ENCODE measurements at regions not wholly inside any gene's neighbourhood (a gene's known extent, or its start where the extent isn't known, plus 50 kb on each side); places are given as distances from the start of the nearest gene placed in this dataset.

GRCh38 chr20:58056921-58057686 lies 171.3 kb downstream of the ANKRD60 start:
- WGBS: 94% methylated on average over 7 of the region's 7 CpGs
- DNase-seq (ENCODE audit: extremely low spot score): peak; percentile 68
- Histone ChIP-seq H3K9me3 (no peaks in the 10 kb centered on the region), H3K27ac (replicated peaks in 1 of 4) (no peak overlapping the region), H3K27me3 (no peaks in the 10 kb centered on the region), H3K4me3 (no peak overlapping the region), H3K36me3 (no peaks in the 10 kb centered on the region), H3K4me1 (peaks cover 9 to 33% (median 29%) of the 10 kb centered on the region in 4 donors)
- intact Hi-C loops (cut with DNase I): no loop called here
- TF ChIP-seq POLR2A (IDR thresholded peaks at IDR 0.05; ENCODE audit: low read depth) (no peak), CTCF (IDR thresholded peaks at IDR 0.05) (no peak), POLR2AphosphoS5 (IDR thresholded peaks at IDR 0.05) (no peak), EP300 (IDR thresholded peaks at IDR 0.05) (no peak)

GRCh38 chr20:58056021-58056591 lies 172.3 kb downstream of the ANKRD60 start:
- H3K36me3 ChIP-seq: no peaks in the 10 kb centered on the region
- no peak overlapping the region for H3K27ac ChIP-seq (replicated peaks in 1 of 4)
- peak; percentile 81 for DNase-seq (ENCODE audit: extremely low spot score)
- no peaks in the 10 kb centered on the region for H3K27me3 ChIP-seq
- no peak overlapping the region for H3K4me3 ChIP-seq
- TF ChIP-seq CTCF (IDR thresholded peaks at IDR 0.05) (no peak), EP300 (IDR thresholded peaks at IDR 0.05) (no peak), POLR2AphosphoS5 (IDR thresholded peaks at IDR 0.05) (no peak), POLR2A (IDR thresholded peaks at IDR 0.05; ENCODE audit: low read depth) (no peak)
- peaks cover 9 to 33% (median 29%) of the 10 kb centered on the region in 4 donors for H3K4me1 ChIP-seq
- WGBS: 92% methylated on average over 10 of the region's 10 CpGs
- peaks cover 0 to 3% (median 0%) of the 10 kb centered on the region in 4 donors for H3K9me3 ChIP-seq
- intact Hi-C loops (cut with DNase I): no loop called here

- Histone ChIP-seq H3K36me3 (no peaks in the 10 kb centered on the region), H3K27me3 (no peaks in the 10 kb centered on the region), H3K4me3 (no peak overlapping the region), H3K27ac (replicated peaks in 1 of 4) (peak overlapping the region in 3 of 4 donors; percentile 20 to 58 (median 50)), H3K4me1 (peaks cover 9 to 33% (median 29%) of the 10 kb centered on the region in 4 donors), H3K9me3 (peaks cover 0 to 3% (median 0%) of the 10 kb centered on the region in 4 donors)
- WGBS: 36% methylated on average over 9 of the region's 11 CpGs
- intact Hi-C loops (cut with DNase I): no loop called here
- TF ChIP-seq POLR2A (IDR thresholded peaks at IDR 0.05; ENCODE audit: low read depth) (no peak), POLR2AphosphoS5 (IDR thresholded peaks at IDR 0.05) (no peak), CTCF (IDR thresholded peaks at IDR 0.05) (no peak), EP300 (IDR thresholded peaks at IDR 0.05) (no peak)
- DNase-seq (ENCODE audit: extremely low spot score): peak; percentile 88
Observed at GRCh38 chr20:58054780-58055373, 173.6 kb downstream of the ANKRD60 start.

- Histone ChIP-seq H3K4me3 (no peak overlapping the region), H3K4me1 (peaks cover 9 to 30% (median 27%) of the 10 kb centered on the region in 4 donors), H3K9me3 (peaks cover 0 to 3% (median 0%) of the 10 kb centered on the region in 4 donors), H3K27ac (replicated peaks in 1 of 4) (peak overlapping the region in 3 of 4 donors; percentile 20 to 58 (median 50)), H3K27me3 (peaks cover 0 to 2% (median 0%) of the 10 kb centered on the region in 4 donors), H3K36me3 (no peaks in the 10 kb centered on the region)
- 49% methylated on average over 6 of the region's 6 CpGs for WGBS
- peak; percentile 64 for DNase-seq (ENCODE audit: extremely low spot score)
- TF ChIP-seq EP300 (IDR thresholded peaks at IDR 0.05) (no peak), POLR2AphosphoS5 (IDR thresholded peaks at IDR 0.05) (no peak), CTCF (IDR thresholded peaks at IDR 0.05) (no peak), POLR2A (IDR thresholded peaks at IDR 0.05; ENCODE audit: low read depth) (no peak)
- intact Hi-C loops (cut with DNase I): no loop called here
Observed at GRCh38 chr20:58054082-58054779, 174.2 kb downstream of the ANKRD60 start.
